HG03442 (cell line): ENCODE measurements at regions not wholly inside any gene's neighbourhood (a gene's known extent, or its start where the extent isn't known, plus 50 kb on each side); places are given as distances from the start of the nearest gene placed in this dataset.
"Not testable (repeated sequence)": the region's sequence is repeated elsewhere in the genome, so short reads cannot be mapped to it uniquely, and the experiment has no call there.

ENCODE experiments used
- ATAC-seq: cut with Tn5 transposase; IDR thresholded peaks from one replicate; pipeline ENCODE4 v1.9.1; 2021; ENCODE audit warnings: mild to moderate bottlenecking, moderate library complexity; ENCODE audit not compliant: unreplicated experiment

DNA sequence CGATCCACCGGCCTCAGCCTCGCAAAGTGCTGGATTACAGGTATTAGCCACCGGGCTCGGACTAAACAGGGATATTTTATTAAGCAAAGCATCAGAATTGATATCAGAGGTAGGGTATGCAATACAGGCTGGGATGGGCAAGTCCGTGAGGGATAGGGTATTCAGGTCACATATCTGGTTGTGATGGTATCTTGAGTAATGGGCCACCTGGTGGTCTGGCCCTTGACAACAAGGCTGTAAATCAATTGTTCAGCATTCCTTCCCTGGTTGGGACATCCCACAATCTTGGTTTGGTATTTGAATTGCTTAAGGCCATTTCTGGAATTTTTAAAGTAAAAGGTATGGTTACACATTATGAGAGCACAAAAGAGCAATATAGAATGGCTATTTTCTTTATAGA is 1588.0 kb downstream of the SLITRK1 start:
- no peak for ATAC-seq

DNA sequence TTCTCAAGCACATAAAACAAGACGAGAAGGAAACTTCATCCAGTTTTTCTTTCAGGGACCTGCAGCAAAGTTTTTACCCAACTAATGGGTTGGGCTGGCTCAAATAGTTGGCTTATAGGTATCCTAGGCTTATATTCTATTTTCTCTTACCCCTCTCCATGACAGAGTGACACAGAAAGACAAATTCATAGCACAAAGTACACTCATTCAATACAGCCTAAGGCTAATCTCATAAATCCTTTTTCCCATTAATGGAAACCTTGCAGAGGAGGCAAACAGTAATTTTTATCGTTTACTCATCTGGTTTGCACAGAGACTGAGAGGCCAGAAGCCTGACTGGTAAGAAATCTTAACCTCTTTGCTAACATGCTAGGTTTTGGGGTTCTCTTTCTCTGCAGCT is 1589.9 kb downstream of the SLITRK1 start:
- no peak for ATAC-seq

GRCh38 chr13:82291852-82292251 is 1590.4 kb downstream of the SLITRK1 start:
- ATAC-seq = no peak

GRCh38 chr13:82275644-82276043 is 1606.6 kb downstream of the SLITRK1 start:
- no peak for ATAC-seq

DNA sequence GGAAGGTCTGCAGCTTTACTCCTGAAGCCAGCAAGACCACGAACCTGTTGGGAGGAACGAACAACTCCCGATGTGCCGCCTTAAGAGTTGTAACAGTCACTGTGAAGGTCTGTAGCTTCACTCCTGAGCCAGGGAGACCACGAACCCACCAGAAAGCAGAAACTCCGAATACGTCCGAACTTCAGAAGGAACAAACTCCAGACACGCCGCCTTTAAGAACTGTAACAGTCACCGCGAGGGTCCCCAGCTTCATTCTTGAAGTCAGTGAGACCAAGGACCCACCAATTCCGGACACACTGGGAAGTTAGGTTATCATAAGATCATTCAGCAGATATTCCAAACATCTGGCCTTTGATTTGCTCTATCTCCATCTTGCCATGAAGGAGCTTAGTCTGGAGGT is 1623.0 kb downstream of the SLITRK1 start:
- no peak for ATAC-seq

GRCh38 chr13:82257790-82258507 is 1624.3 kb downstream of the SLITRK1 start:
- no peak for ATAC-seq

GRCh38 chr13:82248762-82249161 is 1633.5 kb downstream of the SLITRK1 start:
- no peak for ATAC-seq

GRCh38 chr13:82245860-82246259 is 1636.4 kb downstream of the SLITRK1 start:
- ATAC-seq = no peak

DNA sequence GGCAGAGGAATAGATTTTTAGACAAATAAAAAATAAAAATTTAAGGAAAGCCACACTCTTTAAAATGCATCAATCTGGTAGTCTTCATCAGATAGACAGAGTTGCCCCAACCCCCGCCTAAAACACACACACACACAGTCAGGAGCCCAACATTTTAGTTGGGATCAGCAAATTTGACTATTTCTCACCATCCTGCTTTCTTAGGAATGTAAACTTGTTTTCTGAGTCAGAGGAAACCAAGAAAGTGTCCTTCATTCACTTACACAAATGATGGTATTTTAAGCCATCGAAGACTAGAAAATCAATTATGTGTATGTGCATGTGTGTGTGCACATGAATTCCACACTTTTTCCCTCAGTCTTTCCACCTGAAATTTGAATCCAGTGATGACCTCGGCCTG is 1657.5 kb downstream of the SLITRK1 start:
- ATAC-seq = no peak

GRCh38 chr13:82221621-82222020 is 1660.7 kb downstream of the SLITRK1 start:
- no peak for ATAC-seq

GRCh38 chr13:82220641-82221040 is 1661.6 kb downstream of the SLITRK1 start:
- ATAC-seq = no peak

GRCh38 chr13:82216165-82216564 is 1666.1 kb downstream of the SLITRK1 start:
- no peak for ATAC-seq

- no peak for ATAC-seq
These were observed 1667.9 kb downstream of the SLITRK1 start for GRCh38 chr13:82214341-82214740.

- ATAC-seq = no peak
These were observed 1676.0 kb downstream of the SLITRK1 start for GRCh38 chr13:82206241-82206640.

DNA sequence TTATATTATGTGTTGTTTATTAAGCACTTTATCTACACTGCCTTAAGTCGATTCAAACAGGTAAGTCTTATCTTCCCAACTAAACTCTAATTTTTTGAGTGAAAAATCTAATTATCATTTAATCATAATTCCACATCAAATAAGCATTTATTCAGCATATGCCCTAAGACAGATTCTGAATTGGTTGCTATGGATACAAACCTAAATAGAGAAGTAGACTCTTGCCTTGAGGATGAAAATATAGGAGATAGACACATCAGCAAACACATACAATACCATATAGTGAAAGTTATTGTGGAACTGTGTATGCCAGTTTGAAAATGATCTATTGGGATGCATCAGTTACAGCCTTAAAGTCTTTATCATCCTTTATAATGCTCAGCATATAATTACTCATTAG is 1679.9 kb downstream of the SLITRK1 start:
- ATAC-seq = no peak

DNA sequence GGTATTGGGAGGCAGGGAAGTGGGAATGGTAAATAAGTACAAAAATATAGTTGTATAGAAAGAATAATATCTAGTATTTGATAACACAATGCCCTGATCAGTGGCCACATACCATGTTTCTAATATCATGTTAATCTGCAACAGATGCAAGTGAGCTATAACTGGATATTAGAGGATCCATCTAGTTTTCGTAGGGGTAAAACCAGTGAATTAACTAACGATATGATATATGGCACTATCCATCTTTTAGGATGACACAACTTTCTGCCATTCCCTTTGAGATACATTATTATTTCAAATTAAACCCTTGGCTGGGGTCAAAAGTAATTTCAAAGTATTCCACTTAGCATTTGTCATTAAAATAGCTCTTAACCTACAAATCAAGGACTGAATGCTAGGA is 1686.2 kb downstream of the SLITRK1 start:
- no peak for ATAC-seq

DNA sequence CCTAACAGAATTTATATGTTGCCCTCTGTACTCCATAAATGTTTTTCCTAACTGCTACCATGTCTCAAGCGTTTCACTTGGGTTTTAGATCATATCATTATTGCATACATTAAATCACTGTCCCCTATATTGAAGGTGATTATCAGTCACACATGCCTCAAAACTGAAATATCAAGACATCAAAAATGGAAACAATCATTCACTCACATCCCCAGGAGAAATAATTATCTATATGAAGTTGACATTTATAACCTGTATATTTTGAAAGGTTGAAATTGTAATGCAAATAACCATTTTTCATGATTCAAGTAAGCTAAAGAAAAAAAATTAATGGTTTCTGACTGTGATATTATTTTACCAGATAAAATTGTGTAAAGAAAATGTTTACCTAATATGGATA is 1695.0 kb downstream of the SLITRK1 start:
- no peak for ATAC-seq

DNA sequence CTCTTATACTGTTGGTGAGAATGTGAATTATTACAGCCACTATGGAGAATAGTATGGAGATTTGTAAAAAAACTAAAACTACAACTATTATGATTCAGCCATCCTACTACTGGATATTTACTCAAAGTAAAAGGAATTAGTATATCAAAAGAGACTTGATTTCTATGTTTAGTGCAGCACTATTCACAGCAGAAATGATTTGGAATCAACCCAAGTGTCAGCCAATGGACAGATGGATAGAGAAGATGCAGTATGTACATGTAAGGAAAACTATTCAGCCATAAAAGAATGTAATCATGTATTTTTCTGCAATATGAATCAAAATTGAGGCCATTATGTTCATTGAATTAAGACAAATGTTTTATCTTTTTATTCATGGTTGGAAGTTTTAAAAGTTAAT is 1705.5 kb downstream of the SLITRK1 start:
- no peak for ATAC-seq

DNA sequence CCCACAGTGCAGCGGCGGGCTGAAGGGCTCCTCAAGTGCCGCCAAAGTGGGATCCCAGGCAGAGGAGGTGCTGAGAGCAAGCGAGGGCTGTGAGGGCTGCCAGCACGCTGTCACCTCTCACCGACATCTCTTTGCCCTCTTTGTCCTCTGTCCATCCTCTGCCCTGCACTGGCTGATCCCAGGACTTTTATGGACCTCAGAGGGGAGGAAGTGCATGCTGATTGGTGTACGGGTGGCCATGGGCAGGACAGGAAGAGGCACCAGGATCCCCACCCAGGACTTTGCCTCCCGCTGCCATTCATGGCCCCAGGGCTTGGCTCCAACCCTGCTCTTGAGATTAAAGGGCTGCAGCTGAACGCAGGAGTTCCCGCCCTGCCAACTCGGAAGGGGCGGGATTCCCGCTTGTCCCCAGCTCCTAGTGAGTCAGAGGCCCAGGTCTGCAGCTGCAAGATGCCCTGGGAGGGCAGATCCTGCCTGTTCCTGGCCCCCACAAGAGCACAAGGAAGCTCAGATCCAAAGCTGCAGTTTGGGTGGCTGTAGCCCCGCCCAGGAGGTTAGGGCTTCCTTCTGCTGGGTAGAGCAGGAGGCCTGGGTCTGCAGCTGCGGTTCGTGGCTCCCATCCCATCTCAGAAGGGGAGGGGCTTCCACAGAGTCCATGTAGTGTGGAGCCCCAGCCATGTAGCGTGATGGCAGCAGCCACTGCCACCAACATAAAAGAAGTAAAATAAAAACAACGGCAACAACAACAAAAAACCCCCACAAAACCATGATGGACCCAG is 1716.7 kb downstream of the SLITRK1 start:
- ATAC-seq = no peak

DNA sequence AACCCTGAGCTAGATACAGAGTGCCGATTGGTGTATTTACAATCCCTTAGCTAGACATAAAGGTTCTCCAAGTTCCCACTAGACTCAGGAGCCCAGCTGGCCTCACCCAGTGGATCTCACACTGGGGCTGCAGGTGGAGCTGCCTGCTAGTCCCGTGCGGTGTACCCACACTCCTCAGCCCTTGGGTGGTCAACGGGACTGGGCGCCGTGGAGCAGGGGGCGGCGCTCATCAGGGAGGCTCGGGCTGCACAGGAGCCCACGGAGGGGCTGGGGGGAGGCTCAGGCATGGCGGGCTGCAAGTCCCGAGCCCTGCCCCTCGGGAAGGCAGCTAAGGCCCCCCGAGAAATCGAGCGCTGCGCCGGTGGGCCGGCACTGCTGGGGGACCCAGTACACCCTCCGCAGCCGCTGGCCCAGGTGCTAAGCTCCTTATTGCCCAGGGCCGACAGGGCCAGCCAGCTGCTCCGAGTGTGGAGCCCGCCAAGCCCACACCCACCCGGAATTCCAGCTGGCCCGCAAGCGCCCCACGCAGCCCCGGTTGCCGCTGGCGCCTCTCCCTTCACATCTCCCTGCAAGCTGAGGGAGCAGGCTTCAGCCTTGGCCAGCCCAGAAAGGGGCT is 1717.4 kb downstream of the SLITRK1 start:
- not testable (repeated sequence) for ATAC-seq

GRCh38 chr13:82147526-82147925 is 1734.7 kb downstream of the SLITRK1 start:
- no peak for ATAC-seq

GRCh38 chr13:82136880-82137279 is 1745.4 kb downstream of the SLITRK1 start:
- no peak for ATAC-seq
